ENCODE measurements at regions not wholly inside any gene's neighbourhood (a gene's known extent, or its start where the extent isn't known, plus 50 kb on each side); places are given as distances from the start of the nearest gene placed in this dataset.

- no peaks in the 10 kb centered on the region for H3K79me2 ChIP-seq (ENCODE audit: control insufficient read depth, insufficient read depth, low read length)
- no peak overlapping the region for H3K4me2 ChIP-seq (ENCODE audit: insufficient read depth, low read length)
- no peak overlapping the region for H3K9ac ChIP-seq (replicated peaks; ENCODE audit: extremely low read depth, insufficient read depth, low read length)
- no peak overlapping the region for H3K4me3 ChIP-seq (replicated peaks in 1 of 3; ENCODE audit: insufficient read depth in 1 of 3, low read depth in 1 of 3, low read length in 3 of 3)
- TF ChIP-seq EZH2 (IDR thresholded peaks at IDR 0.05; ENCODE audit: borderline replicate concordance, low read depth, low read length, severe bottlenecking) = no peak
- TF ChIP-seq JUN (IDR thresholded peaks at IDR 0.05; ENCODE audit: borderline replicate concordance, insufficient read depth, insufficient read length, low read depth) = no peak
- TF ChIP-seq POLR2AphosphoS5 (IDR thresholded peaks at IDR 0.05; ENCODE audit: insufficient read depth, low read depth, low read length) = no peak
- TF ChIP-seq GATA2 (IDR thresholded peaks at IDR 0.05; ENCODE audit: insufficient read depth, insufficient read length, low read depth, low read length) = no peak
- no peak for TF ChIP-seq MAX (IDR thresholded peaks at IDR 0.05; ENCODE audit: insufficient read depth, insufficient read length)
- TF ChIP-seq, protein P1, sequence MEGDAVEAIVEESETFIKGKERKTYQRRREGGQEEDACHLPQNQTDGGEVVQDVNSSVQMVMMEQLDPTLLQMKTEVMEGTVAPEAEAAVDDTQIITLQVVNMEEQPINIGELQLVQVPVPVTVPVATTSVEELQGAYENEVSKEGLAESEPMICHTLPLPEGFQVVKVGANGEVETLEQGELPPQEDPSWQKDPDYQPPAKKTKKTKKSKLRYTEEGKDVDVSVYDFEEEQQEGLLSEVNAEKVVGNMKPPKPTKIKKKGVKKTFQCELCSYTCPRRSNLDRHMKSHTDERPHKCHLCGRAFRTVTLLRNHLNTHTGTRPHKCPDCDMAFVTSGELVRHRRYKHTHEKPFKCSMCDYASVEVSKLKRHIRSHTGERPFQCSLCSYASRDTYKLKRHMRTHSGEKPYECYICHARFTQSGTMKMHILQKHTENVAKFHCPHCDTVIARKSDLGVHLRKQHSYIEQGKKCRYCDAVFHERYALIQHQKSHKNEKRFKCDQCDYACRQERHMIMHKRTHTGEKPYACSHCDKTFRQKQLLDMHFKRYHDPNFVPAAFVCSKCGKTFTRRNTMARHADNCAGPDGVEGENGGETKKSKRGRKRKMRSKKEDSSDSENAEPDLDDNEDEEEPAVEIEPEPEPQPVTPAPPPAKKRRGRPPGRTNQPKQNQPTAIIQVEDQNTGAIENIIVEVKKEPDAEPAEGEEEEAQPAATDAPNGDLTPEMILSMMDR (IDR thresholded peaks at IDR 0.05; ENCODE audit: extremely low read depth in 1 of 2, insufficient read depth in 1 of 2, low read depth in 1 of 2, low read length in 2 of 2) = no peak
- TF ChIP-seq POLR2A (IDR thresholded peaks at IDR 0.05; ENCODE audit: low read depth, low read length) = no peak
- TF ChIP-seq FOS (IDR thresholded peaks at IDR 0.05; ENCODE audit: borderline replicate concordance, insufficient read depth, low read length) = no peak
- no peak for TF ChIP-seq MYC (IDR thresholded peaks at IDR 0.05; ENCODE audit: low read depth, low read length)
- no peaks in the 10 kb centered on the region for H3K36me3 ChIP-seq (ENCODE audit: control insufficient read depth in 2 of 2, extremely low read depth in 1 of 2, insufficient read depth in 2 of 2, low read length in 2 of 2)
- no TSS peak for BruUV-seq (replicated peaks)
- FAIRE-seq = no peak
- peaks cover 0 to 4% of the 10 kb centered on the region in 2 experiments for H3K27me3 ChIP-seq (ENCODE audit: control insufficient read depth in 2 of 2, insufficient read depth in 2 of 2, low read length in 2 of 2)
- intact Hi-C loops (cut with micrococcal nuclease) (no loop called here), dilution Hi-C loops (cut with MboI; ENCODE audit: extremely low pct_ligation_motif_present, low sequenced_read_pairs) (no loop called here)
- H3K9me1 ChIP-seq (replicated peaks; ENCODE audit: control insufficient read depth, extremely low read depth, insufficient read depth, low read length) = no peaks in the 10 kb centered on the region
- H3K9me3 ChIP-seq (replicated peaks; ENCODE audit: control insufficient read depth, insufficient read depth, low read length) = no peaks in the 10 kb centered on the region
- CTCF ChIA-PET = interaction anchor here (0.7 to 1.6 kb wide), 5 partner anchors 13 to 158 kb away, joined by 3 to 18 read pairs (median 5); no protein-coding TSS in a partner anchor
- DNase-seq (ENCODE audit: low read depth, low spot score) = no peak
- H3K27ac ChIP-seq (ENCODE audit: insufficient read depth, low read depth, low read length) = no peak overlapping the region
- H4K20me1 ChIP-seq (replicated peaks; ENCODE audit: control insufficient read depth, extremely low read depth, insufficient read depth, low read length) = no peaks in the 10 kb centered on the region
- H2AFZ ChIP-seq (ENCODE audit: low read depth, low read length) = no peak overlapping the region
- H3K4me1 ChIP-seq (ENCODE audit: control insufficient read depth, extremely low read depth, insufficient read depth, low read length) = no peaks in the 10 kb centered on the region
- POLR2A ChIA-PET = no interaction called here
These were observed 125.9 kb upstream of the ANK2 start for GRCh38 chr4:112923516-112923915.
